Amniotic stem cell (primary cell): ENCODE measurements at regions not wholly inside any gene's neighbourhood (a gene's known extent, or its start where the extent isn't known, plus 50 kb on each side); places are given as distances from the start of the nearest gene placed in this dataset.

Experiments
- DNase-seq: peaks from one replicate; lab custom pipeline; 2025; lab: John Stamatoyannopoulos, UW

DNA sequence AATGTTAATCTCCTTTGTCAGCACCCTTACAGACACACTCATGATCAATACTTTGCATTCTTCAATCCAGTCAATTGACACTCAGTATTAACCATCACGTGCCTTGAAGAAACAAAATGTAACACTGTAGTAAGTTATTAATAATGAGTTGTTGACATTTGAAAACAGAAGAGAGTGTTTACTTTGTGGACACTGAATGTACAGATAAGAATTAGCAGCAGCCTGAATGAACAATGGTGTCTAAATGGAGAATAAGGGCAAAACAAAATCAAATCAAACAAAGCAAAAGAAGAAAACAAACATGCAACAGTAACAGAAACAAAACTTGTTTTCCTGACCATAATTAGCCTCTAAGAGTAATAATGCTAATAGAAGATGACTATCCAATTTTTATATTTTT is 1191.1 kb upstream of the MIR17HG start:
- no peak for DNase-seq

DNA sequence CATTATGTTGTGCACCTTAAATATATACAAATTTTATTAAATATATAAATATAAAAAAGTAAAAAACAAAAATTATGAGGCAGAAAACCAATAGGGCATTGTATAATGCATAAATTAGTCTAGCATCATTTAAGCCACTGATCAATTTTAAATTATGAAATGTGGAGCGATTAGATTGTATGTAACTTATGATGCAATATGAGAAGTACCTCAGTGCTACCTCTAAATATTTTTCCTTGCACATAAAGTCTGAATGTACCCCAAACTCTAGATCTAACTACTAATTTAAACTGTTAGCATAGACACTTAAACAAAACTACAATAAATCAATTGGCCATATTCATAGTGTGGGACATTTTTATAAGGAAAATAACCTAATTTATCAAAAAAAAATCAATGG is 1178.5 kb upstream of the MIR17HG start:
- no peak for DNase-seq

DNA sequence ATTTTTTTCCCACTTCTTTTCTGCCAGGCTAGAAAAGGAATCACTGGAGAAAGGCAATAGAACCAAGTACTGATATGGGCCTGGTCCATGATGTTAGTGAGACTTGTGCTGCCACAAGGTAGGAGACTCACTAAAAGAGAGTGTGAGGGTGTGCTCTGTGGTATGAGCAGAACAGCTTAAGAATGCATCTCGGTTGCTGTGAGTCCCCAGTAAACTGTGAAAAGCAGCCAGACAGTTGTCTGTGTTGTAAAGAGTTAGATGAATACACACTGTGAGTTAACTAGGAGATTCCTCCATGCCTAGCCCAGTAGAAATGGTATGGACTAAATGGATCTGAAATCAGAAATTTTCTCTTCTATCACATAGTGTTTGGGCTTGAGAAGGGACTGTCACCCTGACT is 1177.3 kb upstream of the MIR17HG start:
- no peak for DNase-seq

DNA sequence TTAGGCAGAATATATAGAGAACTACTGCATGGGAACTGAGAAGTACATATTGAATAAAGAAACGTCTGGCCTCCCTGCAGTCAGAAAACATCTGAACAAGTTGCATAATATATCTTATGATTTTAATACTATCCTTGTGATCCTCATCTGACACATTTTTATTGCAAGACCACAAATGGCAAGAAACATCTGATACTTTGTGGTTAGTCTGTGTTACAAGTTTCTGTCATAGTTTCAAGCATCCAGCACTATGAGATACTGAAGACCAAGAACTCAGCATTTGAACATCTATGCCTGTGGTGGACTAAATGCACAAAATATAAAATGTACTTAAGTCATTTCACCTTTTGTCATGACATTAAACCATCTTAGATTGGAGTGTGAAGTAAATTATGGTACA is 1175.8 kb upstream of the MIR17HG start:
- DNase-seq = no peak

DNA sequence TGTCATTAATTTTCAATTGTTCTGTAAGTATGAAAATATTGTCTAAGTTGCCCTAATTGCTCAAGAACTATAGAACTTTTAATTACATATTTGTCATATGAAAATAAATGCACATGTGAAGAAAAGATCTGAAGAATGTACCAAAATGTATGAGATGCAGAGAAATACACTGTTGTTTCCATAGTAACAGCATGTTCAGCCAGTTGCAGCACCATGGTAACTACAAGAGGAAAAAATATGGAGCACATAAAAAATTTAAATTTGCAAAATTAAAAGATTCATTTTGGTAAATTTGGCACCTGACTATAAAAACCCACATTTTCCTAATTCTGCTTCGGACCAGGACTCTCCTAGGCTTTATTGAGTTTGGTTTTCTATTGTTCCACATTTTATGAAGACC is 1170.0 kb upstream of the MIR17HG start:
- DNase-seq = no peak

DNA sequence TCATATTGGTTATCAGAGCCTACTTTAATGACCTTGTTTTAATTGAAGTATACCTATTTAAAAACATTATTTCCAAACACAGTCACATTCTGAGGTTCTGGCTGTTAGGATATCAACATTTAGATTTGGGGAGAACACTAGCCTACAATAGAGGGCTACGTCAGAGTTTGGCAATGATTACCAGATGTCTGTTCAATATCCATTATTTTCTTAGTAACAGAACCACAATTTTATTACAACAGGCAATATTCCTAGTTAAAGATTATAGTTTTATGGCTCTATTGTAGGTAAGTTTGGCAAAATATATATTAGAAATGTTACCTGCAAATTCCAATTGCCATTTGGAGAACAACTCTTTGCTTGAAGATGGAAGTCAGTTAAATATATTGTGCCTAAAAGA is 1163.1 kb upstream of the MIR17HG start:
- DNase-seq = no peak

DNA sequence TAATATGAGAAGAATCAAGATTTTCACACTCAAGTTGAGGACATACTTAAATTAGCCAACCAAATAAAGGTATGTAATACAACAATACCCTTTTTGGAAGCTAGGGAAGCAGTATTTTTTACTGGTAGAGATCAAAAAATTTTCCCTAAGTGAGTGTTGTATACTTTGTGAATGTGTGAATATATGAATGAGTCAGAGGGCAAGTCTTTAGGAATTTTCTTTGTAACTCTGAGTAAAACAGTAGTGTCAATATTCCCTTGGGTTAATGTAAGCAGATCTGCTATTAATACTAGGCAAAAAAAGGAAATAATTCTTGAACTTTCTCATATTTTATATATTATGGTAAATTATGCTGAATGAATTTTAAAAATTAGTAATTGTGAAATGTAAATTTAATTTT is 1161.8 kb upstream of the MIR17HG start:
- DNase-seq = no peak

DNA sequence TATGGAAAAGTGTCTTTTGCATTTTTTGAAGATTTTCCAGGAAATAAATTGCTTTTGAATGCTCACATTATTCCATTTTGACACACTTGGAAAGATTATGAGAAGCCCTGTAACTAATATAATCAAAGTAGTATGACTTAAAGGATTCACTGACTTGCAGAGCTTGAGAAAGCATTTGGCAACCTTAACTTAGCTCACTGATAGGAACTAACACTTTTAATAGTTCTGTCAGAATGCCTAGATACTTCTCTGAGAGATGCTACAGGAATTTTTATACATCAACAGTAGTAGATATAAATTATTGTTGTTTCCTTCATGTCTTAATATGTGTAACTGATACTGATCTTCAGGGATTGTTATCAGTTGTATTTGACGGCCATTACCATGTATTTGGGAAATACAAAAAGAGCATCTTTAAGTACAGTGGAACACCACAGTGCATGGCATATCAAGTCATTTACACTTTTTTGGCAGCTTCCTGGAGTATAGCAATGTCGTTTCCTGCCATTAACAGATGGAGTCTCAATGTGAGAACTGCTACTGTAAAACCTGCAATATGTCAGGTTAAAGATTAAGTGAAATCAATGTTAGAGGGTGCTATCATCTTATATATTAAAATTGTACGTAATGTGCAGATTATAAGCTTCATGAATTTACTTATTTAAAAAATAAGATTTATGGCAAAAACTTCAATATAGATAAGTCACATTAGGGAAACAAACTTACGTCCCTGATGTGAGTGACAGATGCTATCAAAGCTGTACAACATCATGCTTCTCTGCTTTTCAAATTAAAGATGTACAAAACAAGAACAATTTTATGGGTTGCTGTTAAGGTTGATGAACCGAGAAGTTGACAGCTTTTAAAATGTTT is 1159.8 kb upstream of the MIR17HG start:
- DNase-seq = no peak

DNA sequence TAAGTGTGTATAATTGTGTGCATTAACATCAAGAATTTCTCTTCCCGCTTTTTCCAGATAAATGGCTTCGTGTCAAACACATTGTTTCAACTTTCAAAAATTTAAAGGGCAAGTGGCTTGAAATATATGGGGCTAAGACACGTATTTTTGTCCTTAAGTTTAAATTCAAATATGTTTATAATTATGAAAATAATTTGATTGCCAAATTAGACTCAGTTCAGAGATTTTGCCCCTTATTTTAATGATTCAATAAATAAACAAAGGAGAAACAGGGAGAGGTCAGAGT is 1159.2 kb upstream of the MIR17HG start:
- no peak for DNase-seq

DNA sequence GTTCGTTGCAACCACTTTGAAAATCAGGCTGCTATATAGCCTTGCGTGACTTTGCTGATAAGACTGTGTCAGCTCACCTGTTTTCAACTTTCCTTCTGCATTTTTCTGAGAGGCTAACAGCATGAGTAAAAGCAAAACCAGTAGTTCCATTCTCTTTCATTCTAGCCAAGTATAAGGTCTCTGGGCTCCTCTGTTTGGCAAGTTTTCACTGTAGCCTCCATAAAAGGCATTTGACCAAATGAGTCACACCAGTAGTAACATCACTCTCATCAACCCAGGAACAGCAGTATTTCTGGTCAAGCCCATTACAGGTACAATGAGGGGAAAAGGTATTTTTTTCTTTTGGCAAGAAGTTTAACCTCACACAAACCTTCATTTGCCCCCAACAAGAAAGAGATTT is 1149.8 kb upstream of the MIR17HG start:
- no peak for DNase-seq

DNA sequence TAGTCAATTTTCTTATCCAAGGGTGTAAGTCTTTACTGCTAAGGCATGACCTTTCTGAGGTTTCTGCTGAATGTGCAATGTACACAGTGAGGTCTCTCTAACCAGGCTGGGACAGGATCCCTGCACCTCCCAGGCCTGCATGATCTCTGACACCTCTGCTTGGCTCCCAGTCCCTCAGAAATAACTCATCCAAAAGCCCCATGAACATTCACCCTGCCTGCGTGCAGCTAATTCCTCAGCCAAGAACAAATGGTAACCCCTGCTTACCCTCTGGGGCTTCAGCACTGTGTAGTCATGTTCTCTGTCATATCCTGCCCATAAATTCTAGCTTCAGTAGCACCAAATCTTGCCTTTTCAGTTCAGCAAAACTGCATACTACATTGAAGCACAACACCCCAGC is 1146.3 kb upstream of the MIR17HG start:
- no peak for DNase-seq

DNA sequence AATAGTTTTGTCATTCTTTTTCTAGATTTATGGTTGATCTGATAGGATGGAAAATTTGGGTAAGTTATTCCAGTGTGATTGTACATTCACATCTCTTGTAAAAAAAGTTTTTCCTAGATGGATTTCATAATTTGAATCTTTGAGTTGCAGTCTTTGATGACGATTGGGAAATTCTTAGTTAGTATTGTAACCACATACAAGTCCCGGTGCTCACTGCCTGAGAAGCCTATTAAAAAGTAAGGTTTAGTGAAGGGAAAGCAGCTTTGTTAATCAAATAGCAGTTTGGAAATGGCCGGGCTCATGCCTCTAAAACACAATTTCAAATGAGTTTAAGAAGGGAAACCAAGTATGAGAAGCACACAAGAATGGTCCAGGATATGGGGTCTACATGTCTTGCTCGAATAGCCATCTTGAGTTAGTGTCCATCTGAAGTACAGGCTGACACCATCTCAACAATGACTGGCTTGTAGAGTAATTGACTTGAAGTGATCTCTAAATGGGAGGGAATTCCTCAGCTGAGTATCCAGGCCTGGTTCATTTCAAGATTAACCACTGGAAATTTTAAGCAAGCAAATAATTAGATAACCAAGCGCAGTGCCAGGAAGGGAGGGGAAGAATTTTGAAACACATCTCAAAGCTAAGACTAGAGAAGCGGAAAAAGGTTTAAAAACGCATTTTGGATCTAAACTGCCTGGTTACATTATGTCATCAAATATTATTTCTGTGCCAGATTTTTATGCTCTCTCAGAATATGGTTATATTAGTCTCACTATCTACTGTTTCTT is 1145.6 kb upstream of the MIR17HG start:
- no peak for DNase-seq

DNA sequence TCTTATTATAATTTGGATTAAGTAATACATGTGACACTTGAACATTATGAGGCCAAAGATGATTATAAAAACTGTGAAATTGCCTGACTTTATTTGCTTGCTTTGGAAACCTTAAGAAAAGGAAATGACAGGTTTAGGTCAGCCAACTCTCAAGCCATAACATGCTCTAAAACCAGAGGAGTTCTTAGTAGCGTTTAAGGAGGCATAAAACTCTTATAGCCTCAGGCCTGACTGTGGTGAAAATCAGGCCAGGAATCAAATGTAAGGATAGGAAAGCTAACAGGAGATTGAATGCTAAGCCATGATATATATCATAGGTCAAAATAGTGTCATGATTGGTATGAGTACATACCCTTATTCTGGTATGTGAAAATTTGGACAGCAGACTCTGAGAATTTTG is 1142.4 kb upstream of the MIR17HG start:
- no peak for DNase-seq

DNA sequence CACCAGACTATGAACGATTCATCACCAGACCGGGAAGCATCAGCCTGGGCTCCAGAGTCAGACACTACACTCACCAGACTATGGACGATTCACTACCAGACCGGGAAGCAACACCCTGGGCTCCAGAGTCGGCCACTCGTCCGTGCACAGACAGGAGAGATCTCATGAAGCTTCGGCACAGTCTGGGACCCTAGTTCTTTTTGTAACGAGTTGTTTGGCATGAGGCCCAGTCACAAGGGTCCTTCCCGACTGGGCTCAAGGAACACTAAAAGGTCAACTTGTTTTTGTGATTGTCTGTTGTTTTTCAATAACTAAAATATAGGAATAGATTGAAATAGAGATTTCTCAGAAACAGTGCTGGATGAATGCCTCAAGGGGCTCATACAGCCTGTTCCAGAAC is 1141.6 kb upstream of the MIR17HG start:
- no peak for DNase-seq

DNA sequence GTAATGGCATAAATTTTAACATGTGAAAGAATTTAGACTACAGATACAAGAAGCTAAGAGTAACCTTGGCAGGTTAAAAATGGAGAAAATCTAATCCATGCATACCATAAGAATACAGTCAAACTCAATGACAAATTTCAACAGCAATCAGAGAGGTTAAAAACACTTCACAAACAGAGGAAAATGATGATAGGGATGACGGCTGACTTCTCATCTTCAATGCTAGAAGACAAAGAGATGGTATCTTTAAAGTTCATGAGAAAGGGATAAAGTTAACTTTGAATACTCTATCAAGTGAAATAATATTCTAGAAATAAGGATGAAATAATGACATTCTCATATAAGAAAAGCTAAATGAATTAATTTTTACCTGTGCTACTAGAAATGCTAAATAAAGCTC is 1130.2 kb upstream of the MIR17HG start:
- DNase-seq = no peak

DNA sequence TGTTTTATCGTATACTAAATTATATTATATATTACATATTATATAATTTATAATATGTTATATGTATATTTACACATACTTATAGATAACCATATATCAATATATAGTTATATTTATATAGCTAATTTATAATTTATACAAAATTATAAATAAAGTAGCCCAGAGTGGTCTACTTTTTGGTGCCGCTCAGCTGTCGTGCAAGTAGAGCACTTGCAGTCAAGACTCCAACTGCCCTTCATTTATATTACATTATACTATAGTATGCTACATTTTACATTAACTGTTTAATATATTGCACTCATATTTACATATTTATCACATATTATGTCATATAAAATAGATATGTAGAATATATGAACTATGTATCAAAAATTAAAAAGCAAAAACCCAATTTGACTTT is 1124.7 kb upstream of the MIR17HG start:
- no peak for DNase-seq

DNA sequence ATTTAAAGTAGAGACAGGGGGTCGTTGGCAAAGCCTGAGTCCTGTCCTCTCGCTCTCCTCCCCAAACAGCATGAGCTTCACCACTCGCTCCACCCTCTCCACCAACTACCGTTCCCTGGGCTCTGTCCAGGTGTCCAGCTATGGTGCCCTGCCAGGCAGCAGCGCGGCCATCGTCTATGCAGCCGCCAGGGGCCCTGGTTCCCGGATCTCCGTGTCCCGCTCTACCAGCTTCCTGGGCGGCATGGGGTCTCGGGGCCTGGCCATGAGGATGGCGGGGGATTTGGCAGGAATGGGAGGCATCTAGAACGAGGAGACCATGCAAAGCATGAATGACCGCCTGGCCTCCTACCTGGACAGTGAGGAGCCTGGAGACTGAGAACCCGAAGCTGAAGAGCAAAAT is 1117.2 kb upstream of the MIR17HG start:
- no peak for DNase-seq

DNA sequence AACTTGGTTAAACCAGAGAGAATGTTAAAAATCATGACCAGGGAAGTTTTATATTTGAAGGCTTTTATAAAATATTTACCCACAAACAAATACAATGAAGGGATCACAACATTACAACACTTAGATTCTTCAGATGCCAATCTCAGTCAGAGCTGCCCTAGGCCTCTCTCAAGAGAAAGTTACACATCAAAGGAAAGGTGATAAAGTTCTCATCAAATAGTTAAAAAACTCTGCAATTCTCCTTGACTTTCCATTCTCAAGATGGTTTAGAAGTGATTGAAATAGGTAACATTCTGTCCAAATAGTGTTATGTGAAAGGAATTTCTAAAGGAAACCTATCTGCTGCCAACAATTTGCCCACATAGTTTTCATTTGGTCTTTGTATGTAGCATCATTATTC is 1115.2 kb upstream of the MIR17HG start:
- no peak for DNase-seq

DNA sequence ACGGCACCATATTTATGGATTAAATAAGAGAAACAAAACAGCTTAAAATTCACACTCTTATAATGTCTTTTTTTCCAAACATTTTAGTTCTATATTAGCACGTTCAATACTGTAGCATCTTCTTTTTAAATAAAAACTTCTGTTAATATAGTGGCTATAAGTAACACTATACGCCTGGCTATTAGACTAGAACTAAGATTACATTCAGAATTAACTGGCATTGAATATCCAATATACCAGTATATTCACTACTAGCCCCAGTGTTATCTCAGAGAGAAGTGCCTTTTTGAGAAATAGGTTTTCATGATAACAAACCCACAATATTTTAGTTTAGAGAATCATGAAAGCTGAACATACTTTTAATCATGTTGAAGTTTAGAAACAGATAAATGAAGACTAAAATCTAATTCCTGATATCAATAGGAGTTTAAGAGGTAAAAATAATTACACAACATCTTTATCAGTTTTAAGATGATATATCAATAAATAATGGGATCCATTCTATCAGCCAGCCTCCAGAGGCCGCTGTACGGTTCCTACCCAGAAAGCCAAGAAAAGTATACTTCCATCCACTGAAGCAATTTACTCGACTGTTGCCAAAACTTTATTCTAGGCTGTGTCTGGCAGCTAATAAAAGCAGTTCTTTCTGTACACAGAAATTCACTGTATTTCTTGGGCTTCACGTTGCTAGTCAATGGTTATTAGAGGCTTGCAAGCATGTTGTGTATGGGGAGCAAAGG is 1113.4 kb upstream of the MIR17HG start:
- no peak for DNase-seq

DNA sequence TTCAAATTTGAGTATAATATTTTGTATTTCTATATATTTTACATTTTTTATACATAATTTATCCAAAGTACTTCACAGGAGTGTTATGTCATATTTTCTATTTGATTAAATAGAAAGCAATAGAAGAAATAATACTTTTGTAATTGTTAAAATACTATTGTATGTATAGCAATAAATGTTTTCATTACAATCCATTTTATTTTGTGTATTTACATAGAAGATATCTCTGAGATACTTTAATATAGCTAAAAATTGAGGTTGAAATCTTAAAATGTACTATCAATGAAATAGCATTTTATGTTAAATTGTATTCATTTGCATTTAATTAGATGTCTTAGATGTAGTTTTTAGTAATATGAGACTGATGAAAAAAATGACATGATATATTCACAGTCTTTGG is 1109.6 kb upstream of the MIR17HG start:
- DNase-seq = no peak

DNA sequence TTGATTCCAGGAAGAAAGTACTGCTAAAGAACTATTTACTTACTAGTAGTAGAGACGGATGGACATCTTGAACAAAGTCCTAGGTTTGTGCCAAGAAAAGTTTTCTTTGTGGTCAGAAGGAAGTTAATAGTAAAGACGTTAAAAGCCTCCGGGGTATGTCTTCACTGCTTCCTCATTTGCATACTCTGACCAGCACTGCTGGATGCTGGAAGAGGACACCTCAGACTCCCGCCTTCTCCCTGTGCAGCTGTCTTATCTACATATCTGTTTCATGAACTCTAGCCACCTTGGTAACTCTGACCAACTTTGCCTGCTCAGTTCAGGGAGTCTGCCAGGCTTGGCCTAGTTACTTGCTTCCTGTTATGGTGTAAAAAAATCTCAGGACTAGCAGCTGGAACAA is 1109.1 kb upstream of the MIR17HG start:
- no peak for DNase-seq

DNA sequence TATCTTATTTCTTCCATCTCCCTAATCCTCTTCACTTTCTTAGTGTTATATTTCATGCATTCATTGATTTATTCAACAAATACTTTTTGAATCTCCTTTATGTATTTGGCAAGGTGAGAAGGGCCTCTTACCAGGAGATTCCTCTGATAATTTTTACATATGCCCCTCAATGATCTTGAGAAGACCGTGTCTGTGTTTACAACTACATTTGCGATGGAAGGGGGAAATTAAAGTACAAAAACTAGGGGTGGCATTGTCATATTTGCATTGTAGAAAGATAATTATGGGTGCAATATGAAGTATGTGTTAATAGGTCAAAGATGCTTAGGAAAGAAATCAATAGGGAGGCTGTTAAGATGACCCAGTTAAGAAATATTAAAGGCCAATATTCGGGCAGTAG is 1108.4 kb upstream of the MIR17HG start:
- no peak for DNase-seq

DNA sequence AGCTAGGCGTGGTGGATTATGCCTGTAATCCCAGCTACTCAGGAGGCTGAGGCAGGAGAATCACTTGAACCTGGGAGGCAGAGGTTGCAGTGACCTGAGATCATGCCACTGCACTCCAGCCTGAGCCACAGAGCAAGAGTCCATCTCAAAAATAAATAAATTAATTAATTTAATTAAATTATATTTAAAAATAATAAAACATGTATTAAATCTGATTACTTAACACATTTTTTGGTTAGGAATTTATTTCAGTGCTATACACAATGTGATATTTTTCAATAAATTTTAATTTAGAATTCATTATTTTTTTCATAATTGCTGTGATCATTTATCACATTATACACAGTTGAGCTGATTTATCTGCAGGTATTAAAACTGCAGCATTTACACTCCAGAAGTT is 1101.5 kb upstream of the MIR17HG start:
- DNase-seq = no peak
